ENCODE measurements at regions not wholly inside any gene's neighbourhood (a gene's known extent, or its start where the extent isn't known, plus 50 kb on each side); places are given as distances from the start of the nearest gene placed in this dataset.

DNA sequence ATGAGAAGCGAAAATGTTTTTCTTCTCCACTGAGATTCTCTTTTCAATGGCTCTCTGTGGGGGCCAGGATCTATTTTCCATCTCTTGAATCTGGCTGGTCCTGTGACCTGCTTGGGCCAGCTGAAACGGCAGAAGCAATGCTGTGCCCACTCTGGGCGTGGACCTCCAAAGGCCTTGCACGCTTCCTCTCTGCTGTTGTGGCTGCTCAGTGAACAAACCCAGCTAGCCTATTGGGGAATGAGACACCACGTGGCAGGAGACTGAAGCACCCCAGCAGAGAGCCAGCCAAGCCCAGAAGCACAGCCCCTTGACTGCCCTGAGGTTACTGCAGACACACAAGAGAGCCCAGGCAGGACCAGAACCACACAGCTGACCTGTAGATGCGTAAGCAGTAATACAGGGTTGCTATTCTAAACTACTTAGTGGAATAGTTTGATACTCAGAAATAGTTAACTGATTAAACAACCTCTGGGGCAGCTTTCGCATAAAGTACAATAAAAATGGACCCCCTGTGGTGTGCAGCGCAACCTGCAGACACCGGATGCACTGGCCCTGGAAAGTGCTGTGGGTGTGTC, 221.7 kb upstream of the SH3BP4 start:
- no peaks in the 10 kb centered on the region for H3K27me3 ChIP-seq (ENCODE audit: control insufficient read depth in 2 of 2, insufficient read depth in 2 of 2, low read length in 2 of 2)
- H3K27ac ChIP-seq (ENCODE audit: low read depth in 2 of 2, low read length in 2 of 2) = no peak overlapping the region
- peaks cover 0 to 7% of the 10 kb centered on the region in 2 donors for H3K4me1 ChIP-seq (ENCODE audit: control insufficient read depth in 2 of 2, insufficient read depth in 2 of 2, low read length in 2 of 2)
- peaks cover 0 to 1% of the 10 kb centered on the region in 2 donors for H3K9me3 ChIP-seq (ENCODE audit: control insufficient read depth in 2 of 2, low read length in 2 of 2)
- H3K9ac ChIP-seq (ENCODE audit: low read depth in 1 of 2, low read length in 2 of 2) = no peak overlapping the region
- no peak overlapping the region for H3K4me3 ChIP-seq (ENCODE audit: low read length in 2 of 2)
- no peaks in the 10 kb centered on the region for H3K36me3 ChIP-seq (ENCODE audit: control insufficient read depth in 2 of 2, insufficient read depth in 2 of 2, low read length in 2 of 2)

DNA sequence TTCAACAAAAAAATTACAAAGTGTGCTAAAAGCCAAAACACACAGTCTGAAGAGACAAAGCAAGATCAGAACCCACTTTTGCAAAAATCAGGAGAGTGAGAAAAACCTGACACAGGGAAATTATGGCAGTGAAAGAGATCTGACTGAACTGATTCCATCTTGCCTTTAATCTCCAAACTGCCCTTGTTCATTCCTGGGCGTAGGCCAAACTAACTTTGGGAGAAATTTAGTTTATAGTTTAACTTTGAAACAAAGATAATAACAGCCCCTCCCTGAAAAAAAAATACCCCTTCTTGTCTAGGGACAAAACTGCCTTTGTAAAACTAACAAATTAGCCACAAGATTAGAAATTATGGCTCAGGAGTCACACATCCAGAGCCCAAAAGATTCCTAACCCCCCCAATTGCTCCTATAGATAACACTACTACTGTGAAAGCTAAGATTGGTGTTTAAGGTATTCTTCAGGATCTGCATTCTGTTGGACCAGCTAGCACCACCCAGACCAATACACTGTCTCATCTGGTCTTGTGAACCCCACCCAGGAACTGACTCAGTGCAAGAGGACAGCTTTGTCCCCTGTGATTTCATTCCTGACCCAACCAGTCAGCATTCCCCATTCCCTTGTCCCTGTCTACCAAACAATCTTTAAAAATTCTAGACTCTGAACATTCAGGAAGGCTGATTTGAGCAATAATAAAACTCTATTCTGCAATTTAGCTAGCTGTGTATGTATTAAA, 226.1 kb upstream of the SH3BP4 start:
- Histone ChIP-seq H3K27ac (ENCODE audit: low read depth in 2 of 2, low read length in 2 of 2) (peak overlapping the region in 1 of 2 donors; percentile 23), H3K27me3 (ENCODE audit: control insufficient read depth in 2 of 2, insufficient read depth in 2 of 2, low read length in 2 of 2) (no peaks in the 10 kb centered on the region), H3K36me3 (ENCODE audit: control insufficient read depth in 2 of 2, insufficient read depth in 2 of 2, low read length in 2 of 2) (no peaks in the 10 kb centered on the region), H3K9me3 (ENCODE audit: control insufficient read depth in 2 of 2, low read length in 2 of 2) (no peaks in the 10 kb centered on the region), H3K9ac (ENCODE audit: low read depth in 1 of 2, low read length in 2 of 2) (no peak overlapping the region), H3K4me3 (ENCODE audit: low read length in 2 of 2) (no peak overlapping the region), H3K4me1 (ENCODE audit: control insufficient read depth in 2 of 2, insufficient read depth in 2 of 2, low read length in 2 of 2) (peaks cover 0 to 15% of the 10 kb centered on the region in 2 donors)

DNA sequence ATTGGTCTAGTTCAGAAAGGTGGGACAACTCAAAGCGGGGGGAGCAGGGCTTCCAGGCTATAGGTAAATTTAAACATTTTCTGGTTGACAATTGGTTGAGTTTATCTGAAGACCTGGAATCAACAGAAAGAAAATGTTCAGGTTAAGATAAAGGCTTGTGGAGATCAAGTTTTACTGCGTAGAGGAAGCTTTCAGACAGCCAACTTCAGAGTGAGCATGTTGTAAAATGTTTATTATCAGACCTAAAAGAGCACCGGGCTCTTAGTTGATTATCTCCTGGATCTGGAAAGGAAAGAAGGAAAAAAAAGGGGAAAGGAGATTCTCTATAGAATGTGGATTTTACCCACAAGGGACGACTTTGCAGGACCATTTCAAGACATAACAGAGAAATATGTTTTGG, 227.0 kb upstream of the SH3BP4 start:
- Histone ChIP-seq H3K4me3 (ENCODE audit: low read length in 2 of 2) (no peak overlapping the region), H3K36me3 (ENCODE audit: control insufficient read depth in 2 of 2, insufficient read depth in 2 of 2, low read length in 2 of 2) (no peaks in the 10 kb centered on the region), H3K9me3 (ENCODE audit: control insufficient read depth in 2 of 2, low read length in 2 of 2) (no peaks in the 10 kb centered on the region), H3K9ac (ENCODE audit: low read depth in 1 of 2, low read length in 2 of 2) (no peak overlapping the region), H3K27me3 (ENCODE audit: control insufficient read depth in 2 of 2, insufficient read depth in 2 of 2, low read length in 2 of 2) (no peaks in the 10 kb centered on the region), H3K4me1 (ENCODE audit: control insufficient read depth in 2 of 2, insufficient read depth in 2 of 2, low read length in 2 of 2) (peaks cover 0 to 15% of the 10 kb centered on the region in 2 donors), H3K27ac (ENCODE audit: low read depth in 2 of 2, low read length in 2 of 2) (no peak overlapping the region)

DNA sequence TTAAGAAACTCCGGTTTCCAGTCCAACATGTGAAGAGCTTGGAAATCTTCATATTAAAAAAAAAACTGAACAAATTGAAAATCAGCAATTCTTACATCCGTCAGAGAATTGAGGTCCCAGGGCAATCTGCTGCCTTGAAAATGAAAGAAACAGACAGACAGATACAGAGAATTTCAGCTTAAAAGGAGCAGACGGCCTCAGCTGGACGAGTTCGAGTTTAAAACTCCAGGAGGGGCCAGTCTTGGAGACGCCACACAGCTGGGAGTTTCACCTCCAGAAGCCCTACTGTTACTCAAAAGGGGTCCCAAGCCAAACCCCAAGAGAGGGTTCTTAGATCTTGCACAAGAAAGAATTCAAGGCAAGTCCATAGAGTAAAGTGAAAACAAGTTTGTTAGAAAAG, 226.5 kb upstream of the ARL4C start:
- H3K27me3 ChIP-seq (ENCODE audit: control insufficient read depth in 2 of 2, insufficient read depth in 2 of 2, low read length in 2 of 2) = no peaks in the 10 kb centered on the region
- H3K4me3 ChIP-seq (ENCODE audit: low read length in 2 of 2) = no peak overlapping the region
- no peaks in the 10 kb centered on the region for H3K36me3 ChIP-seq (ENCODE audit: control insufficient read depth in 2 of 2, insufficient read depth in 2 of 2, low read length in 2 of 2)
- H3K9ac ChIP-seq (ENCODE audit: low read depth in 1 of 2, low read length in 2 of 2) = no peak overlapping the region
- peaks cover 0 to 15% of the 10 kb centered on the region in 2 donors for H3K4me1 ChIP-seq (ENCODE audit: control insufficient read depth in 2 of 2, insufficient read depth in 2 of 2, low read length in 2 of 2)
- no peaks in the 10 kb centered on the region for H3K9me3 ChIP-seq (ENCODE audit: control insufficient read depth in 2 of 2, low read length in 2 of 2)
- H3K27ac ChIP-seq (ENCODE audit: low read depth in 2 of 2, low read length in 2 of 2) = no peak overlapping the region

DNA sequence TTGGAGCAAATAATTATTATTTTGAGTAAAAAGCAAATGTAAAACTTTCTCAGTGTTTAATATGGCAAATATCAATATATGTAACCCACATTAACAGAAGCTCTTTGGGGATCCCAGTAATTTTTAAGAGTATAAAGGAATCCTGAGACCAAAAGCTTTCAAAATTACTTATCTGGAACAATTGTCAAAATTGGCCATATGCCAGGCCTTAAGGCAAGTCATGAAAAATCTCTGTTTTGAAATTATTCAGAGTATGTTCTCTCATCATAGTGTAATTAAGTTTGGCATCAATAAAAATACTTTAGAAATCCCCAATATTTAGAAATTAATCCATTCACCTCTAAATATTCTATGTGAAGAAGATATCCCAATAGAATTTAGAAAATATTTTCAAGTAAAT, 225.3 kb upstream of the ARL4C start:
- Histone ChIP-seq H3K27ac (ENCODE audit: low read depth in 2 of 2, low read length in 2 of 2) (no peak overlapping the region), H3K9ac (ENCODE audit: low read depth in 1 of 2, low read length in 2 of 2) (no peak overlapping the region)

DNA sequence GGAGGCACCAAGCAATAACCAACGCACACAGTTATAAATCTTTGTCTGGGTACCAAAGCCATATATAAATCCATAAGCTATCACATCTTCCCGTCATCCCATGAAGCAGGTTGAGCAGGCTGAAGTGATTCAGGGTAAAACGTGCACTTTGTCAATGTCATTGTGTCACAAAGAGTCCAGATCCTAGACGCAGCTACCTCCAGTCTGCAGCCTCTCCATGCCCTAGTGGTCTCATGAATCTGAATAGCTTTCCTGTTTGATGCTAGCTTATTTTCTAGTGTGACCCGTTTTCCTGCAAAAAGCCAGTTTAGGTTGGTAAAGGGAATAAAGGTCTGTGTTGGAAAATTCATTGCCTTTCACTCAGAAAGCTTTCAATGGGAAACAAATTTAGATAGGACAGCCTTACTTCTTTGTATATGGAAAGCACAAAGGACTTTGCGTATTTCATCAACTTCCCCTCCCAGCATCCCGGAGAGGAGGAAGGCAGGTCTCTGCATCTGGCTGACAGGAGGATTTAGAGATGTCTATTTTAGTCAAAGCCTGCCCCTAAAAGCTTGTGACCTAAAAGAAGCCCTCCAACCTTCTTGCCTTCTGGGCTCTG, 222.3 kb upstream of the ARL4C start:
- Histone ChIP-seq H3K4me1 (ENCODE audit: control insufficient read depth in 2 of 2, insufficient read depth in 2 of 2, low read length in 2 of 2) (peaks cover 0 to 1% of the 10 kb centered on the region in 2 donors), H3K27me3 (ENCODE audit: control insufficient read depth in 2 of 2, insufficient read depth in 2 of 2, low read length in 2 of 2) (no peaks in the 10 kb centered on the region), H3K9me3 (ENCODE audit: control insufficient read depth in 2 of 2, low read length in 2 of 2) (no peaks in the 10 kb centered on the region), H3K4me3 (ENCODE audit: low read length in 2 of 2) (no peak overlapping the region), H3K9ac (ENCODE audit: low read depth in 1 of 2, low read length in 2 of 2) (no peak overlapping the region), H3K36me3 (ENCODE audit: control insufficient read depth in 2 of 2, insufficient read depth in 2 of 2, low read length in 2 of 2) (no peaks in the 10 kb centered on the region), H3K27ac (ENCODE audit: low read depth in 2 of 2, low read length in 2 of 2) (no peak overlapping the region)

More for the DNA sequence above, 225.3 kb upstream of the ARL4C start:
- H3K36me3 ChIP-seq (ENCODE audit: control insufficient read depth in 2 of 2, insufficient read depth in 2 of 2, low read length in 2 of 2) = no peaks in the 10 kb centered on the region
- no peak overlapping the region for H3K4me3 ChIP-seq (ENCODE audit: low read length in 2 of 2)
- H3K4me1 ChIP-seq (ENCODE audit: control insufficient read depth in 2 of 2, insufficient read depth in 2 of 2, low read length in 2 of 2) = peaks cover 0 to 15% of the 10 kb centered on the region in 2 donors
- H3K9me3 ChIP-seq (ENCODE audit: control insufficient read depth in 2 of 2, low read length in 2 of 2) = no peaks in the 10 kb centered on the region
- H3K27me3 ChIP-seq (ENCODE audit: control insufficient read depth in 2 of 2, insufficient read depth in 2 of 2, low read length in 2 of 2) = no peaks in the 10 kb centered on the region

DNA sequence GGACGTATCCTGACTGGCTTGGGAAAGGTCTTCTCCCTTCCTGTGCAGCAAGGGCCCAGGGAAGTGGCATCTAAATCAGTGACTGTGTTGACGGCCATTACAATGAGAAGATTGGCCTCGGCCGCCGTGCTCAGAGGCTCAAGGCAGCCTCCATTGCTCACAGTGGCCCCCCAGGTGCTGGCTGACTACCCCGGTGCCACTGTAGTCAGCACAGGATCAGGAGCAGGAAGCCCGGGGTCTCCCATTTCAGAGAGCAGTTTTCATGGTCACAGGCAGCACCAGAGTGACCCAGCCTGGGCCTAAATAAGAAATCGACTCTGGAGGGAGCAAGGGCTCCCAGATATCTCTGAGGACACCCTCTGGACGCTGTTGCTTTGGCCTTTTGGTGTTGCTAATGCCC, 219.4 kb upstream of the ARL4C start:
- H3K4me3 ChIP-seq (ENCODE audit: low read length in 2 of 2) = no peak overlapping the region
- no peaks in the 10 kb centered on the region for H3K27me3 ChIP-seq (ENCODE audit: control insufficient read depth in 2 of 2, insufficient read depth in 2 of 2, low read length in 2 of 2)
- H3K4me1 ChIP-seq (ENCODE audit: control insufficient read depth in 2 of 2, insufficient read depth in 2 of 2, low read length in 2 of 2) = no peaks in the 10 kb centered on the region
- H3K27ac ChIP-seq (ENCODE audit: low read depth in 2 of 2, low read length in 2 of 2) = no peak overlapping the region
- no peaks in the 10 kb centered on the region for H3K9me3 ChIP-seq (ENCODE audit: control insufficient read depth in 2 of 2, low read length in 2 of 2)
- no peaks in the 10 kb centered on the region for H3K36me3 ChIP-seq (ENCODE audit: control insufficient read depth in 2 of 2, insufficient read depth in 2 of 2, low read length in 2 of 2)
- H3K9ac ChIP-seq (ENCODE audit: low read depth in 1 of 2, low read length in 2 of 2) = no peak overlapping the region

DNA sequence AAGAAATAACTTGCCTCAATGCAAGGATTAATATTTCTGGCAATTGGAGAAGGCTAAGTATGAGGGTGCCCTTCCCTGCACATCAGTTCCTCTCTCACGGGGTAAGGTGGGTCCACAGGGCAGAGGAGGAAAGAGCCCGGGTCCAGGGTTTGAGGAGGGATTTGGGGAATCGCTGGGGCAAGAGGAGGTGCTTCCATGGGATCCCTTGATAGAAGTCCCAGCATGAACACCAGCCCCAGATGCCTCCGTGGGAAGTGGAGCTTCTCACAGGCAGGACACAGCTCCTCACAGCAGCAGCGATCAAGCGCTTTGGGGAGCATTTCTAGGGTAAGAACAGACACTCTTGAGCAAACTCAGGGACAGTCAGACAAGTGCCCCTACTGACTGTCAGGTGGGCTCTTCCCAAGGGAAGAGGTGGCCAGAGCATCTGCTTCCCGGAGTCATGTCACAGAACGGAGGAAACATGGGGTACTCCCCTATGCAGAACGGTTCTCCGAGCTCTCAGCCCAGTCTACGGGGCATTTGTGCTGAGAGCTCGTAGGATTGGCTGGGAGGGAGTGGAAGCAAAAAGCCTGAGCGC, 218.9 kb upstream of the ARL4C start:
- H3K9ac ChIP-seq (ENCODE audit: low read depth in 1 of 2, low read length in 2 of 2) = no peak overlapping the region
- H3K4me1 ChIP-seq (ENCODE audit: control insufficient read depth in 2 of 2, insufficient read depth in 2 of 2, low read length in 2 of 2) = no peaks in the 10 kb centered on the region
- H3K27ac ChIP-seq (ENCODE audit: low read depth in 2 of 2, low read length in 2 of 2) = no peak overlapping the region
- no peaks in the 10 kb centered on the region for H3K9me3 ChIP-seq (ENCODE audit: control insufficient read depth in 2 of 2, low read length in 2 of 2)
- no peak overlapping the region for H3K4me3 ChIP-seq (ENCODE audit: low read length in 2 of 2)
- H3K27me3 ChIP-seq (ENCODE audit: control insufficient read depth in 2 of 2, insufficient read depth in 2 of 2, low read length in 2 of 2) = no peaks in the 10 kb centered on the region
- H3K36me3 ChIP-seq (ENCODE audit: control insufficient read depth in 2 of 2, insufficient read depth in 2 of 2, low read length in 2 of 2) = no peaks in the 10 kb centered on the region

DNA sequence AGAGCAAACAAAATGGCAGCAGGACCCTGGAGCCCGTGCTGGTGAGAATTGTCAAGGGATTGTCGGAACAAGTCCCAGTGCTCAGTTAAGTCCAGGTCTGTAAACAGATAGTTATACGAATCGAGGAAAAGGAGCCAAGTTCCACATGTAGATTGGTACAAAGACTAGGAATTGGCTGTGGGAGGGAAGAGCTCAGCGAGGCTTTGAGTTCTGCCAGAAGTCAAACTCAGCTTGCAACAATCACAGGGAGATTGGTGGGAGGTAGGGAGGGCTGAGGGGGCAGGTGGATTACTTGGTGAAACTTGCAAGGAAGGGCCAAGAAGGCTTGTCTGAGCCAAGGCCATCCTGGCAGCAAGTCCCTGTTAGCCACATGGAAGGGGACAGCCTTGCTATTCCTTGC, 217.8 kb upstream of the ARL4C start:
- Histone ChIP-seq H3K36me3 (ENCODE audit: control insufficient read depth in 2 of 2, insufficient read depth in 2 of 2, low read length in 2 of 2) (no peaks in the 10 kb centered on the region), H3K4me1 (ENCODE audit: control insufficient read depth in 2 of 2, insufficient read depth in 2 of 2, low read length in 2 of 2) (no peaks in the 10 kb centered on the region), H3K4me3 (ENCODE audit: low read length in 2 of 2) (no peak overlapping the region), H3K27ac (ENCODE audit: low read depth in 2 of 2, low read length in 2 of 2) (no peak overlapping the region), H3K9ac (ENCODE audit: low read depth in 1 of 2, low read length in 2 of 2) (no peak overlapping the region), H3K27me3 (ENCODE audit: control insufficient read depth in 2 of 2, insufficient read depth in 2 of 2, low read length in 2 of 2) (no peaks in the 10 kb centered on the region), H3K9me3 (ENCODE audit: control insufficient read depth in 2 of 2, low read length in 2 of 2) (no peaks in the 10 kb centered on the region)

DNA sequence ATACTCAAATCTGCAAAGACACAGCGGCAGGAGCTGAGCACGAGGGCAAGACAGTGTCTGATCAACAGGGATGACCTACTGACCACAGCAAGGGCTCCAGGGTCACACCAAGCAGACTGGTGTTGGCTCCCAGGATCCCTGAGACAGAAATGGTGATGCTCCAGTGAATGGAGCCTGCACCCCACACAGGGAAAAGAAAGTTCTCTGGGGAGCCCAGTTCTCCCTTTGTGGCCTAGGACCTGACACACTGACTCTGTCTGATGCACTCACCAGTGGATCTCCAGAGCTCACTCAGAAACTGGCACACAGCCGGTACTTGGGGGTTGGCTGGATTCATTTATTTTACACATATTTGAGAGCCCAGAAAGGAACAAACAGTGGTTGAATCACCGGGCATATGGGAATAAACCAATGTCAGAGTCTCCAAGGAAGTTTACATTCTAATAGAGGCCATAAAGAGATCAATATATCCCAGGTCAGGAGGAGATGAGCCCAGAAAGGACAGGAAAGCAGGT, 215.6 kb upstream of the ARL4C start:
- no peak overlapping the region for H3K27ac ChIP-seq (ENCODE audit: low read depth in 2 of 2, low read length in 2 of 2)
- H3K27me3 ChIP-seq (ENCODE audit: control insufficient read depth in 2 of 2, insufficient read depth in 2 of 2, low read length in 2 of 2) = no peaks in the 10 kb centered on the region
- H3K9ac ChIP-seq (ENCODE audit: low read depth in 1 of 2, low read length in 2 of 2) = no peak overlapping the region
- no peaks in the 10 kb centered on the region for H3K4me1 ChIP-seq (ENCODE audit: control insufficient read depth in 2 of 2, insufficient read depth in 2 of 2, low read length in 2 of 2)
- H3K4me3 ChIP-seq (ENCODE audit: low read length in 2 of 2) = no peak overlapping the region
- no peaks in the 10 kb centered on the region for H3K9me3 ChIP-seq (ENCODE audit: control insufficient read depth in 2 of 2, low read length in 2 of 2)
- H3K36me3 ChIP-seq (ENCODE audit: control insufficient read depth in 2 of 2, insufficient read depth in 2 of 2, low read length in 2 of 2) = no peaks in the 10 kb centered on the region
